Activated T-cell treated with anti-CD3 and anti-CD28 coated beads for 1 hour (primary cell): ENCODE measurements at regions not wholly inside any gene's neighbourhood (a gene's known extent, or its start where the extent isn't known, plus 50 kb on each side); places are given as distances from the start of the nearest gene placed in this dataset.
"Not testable (repeated sequence)": the region's sequence is repeated elsewhere in the genome, so short reads cannot be mapped to it uniquely, and the experiment has no call there.

Experiments used
- DNase-seq: peaks from one replicate; pipeline ENCODE4 v3.0.0-alpha.2; 2020; ENCODE audit warnings: low read depth

- DNase-seq = no peak
These were observed 215.6 kb downstream of the DHX15 start for GRCh38 chr4:24368801-24369200.

GRCh38 chr4:24364852-24365251 lies 219.5 kb downstream of the DHX15 start:
- DNase-seq = no peak

- DNase-seq = no peak
These were observed 220.1 kb downstream of the DHX15 start for GRCh38 chr4:24364249-24364648.

GRCh38 chr4:24363751-24364150 lies 220.6 kb downstream of the DHX15 start:
- DNase-seq = no peak

- DNase-seq = no peak
These were observed 232.2 kb downstream of the DHX15 start for GRCh38 chr4:24352112-24352511.

- not testable (repeated sequence) for DNase-seq
These were observed 235.0 kb downstream of the DHX15 start for GRCh38 chr4:24349168-24349996.

GRCh38 chr4:24339260-24339659 lies 245.1 kb downstream of the DHX15 start:
- DNase-seq = no peak

GRCh38 chr4:24337451-24338190 lies 246.7 kb downstream of the DHX15 start:
- DNase-seq = no peak

GRCh38 chr4:24335616-24336015 lies 248.7 kb downstream of the DHX15 start:
- DNase-seq = no peak

GRCh38 chr4:24334906-24335305 lies 249.4 kb downstream of the DHX15 start:
- DNase-seq = no peak

GRCh38 chr4:24330573-24330972 lies 253.8 kb downstream of the DHX15 start:
- no peak for DNase-seq

- no peak for DNase-seq
These were observed 254.2 kb downstream of the DHX15 start for GRCh38 chr4:24330172-24330571.

GRCh38 chr4:24328711-24329110 lies 255.6 kb downstream of the DHX15 start:
- DNase-seq = no peak

- no peak for DNase-seq
These were observed 256.0 kb downstream of the DHX15 start for GRCh38 chr4:24328310-24328709.

GRCh38 chr4:24322995-24323394 lies 261.4 kb downstream of the DHX15 start:
- DNase-seq = no peak

GRCh38 chr4:24322511-24322910 lies 261.8 kb downstream of the DHX15 start:
- no peak for DNase-seq

GRCh38 chr4:24321616-24322015 lies 262.7 kb downstream of the DHX15 start:
- no peak for DNase-seq

GRCh38 chr4:24321131-24321530 lies 263.2 kb downstream of the DHX15 start:
- DNase-seq = no peak

- no peak for DNase-seq
These were observed 265.0 kb downstream of the DHX15 start for GRCh38 chr4:24319387-24319786.

GRCh38 chr4:24315056-24315455 lies 269.3 kb downstream of the DHX15 start:
- no peak for DNase-seq

GRCh38 chr4:24312261-24312913 lies 272.0 kb downstream of the DHX15 start:
- no peak for DNase-seq

- no peak for DNase-seq
These were observed 280.4 kb downstream of the DHX15 start for GRCh38 chr4:24303926-24304325.

- no peak for DNase-seq
These were observed 285.4 kb downstream of the DHX15 start for GRCh38 chr4:24298911-24299310.
